SK-N-SH (cell line): ENCODE measurements at regions not wholly inside any gene's neighbourhood (a gene's known extent, or its start where the extent isn't known, plus 50 kb on each side); places are given as distances from the start of the nearest gene placed in this dataset.
"Not testable (repeated sequence)": the region's sequence is repeated elsewhere in the genome, so short reads cannot be mapped to it uniquely, and the experiment has no call there.

Source experiments
- CTCF ChIA-PET: fragments of 300-600, 350-600 bp; formaldehyde crosslinking; extraction: SDS; loops from one replicate; lab custom pipeline; 2021; lab: Yijun Ruan, JAX
- POLR2A ChIA-PET: fragments of 350-600 bp; sonication (Branson Sonifier 250); formaldehyde crosslinking; extraction: SDS; loops from one replicate; lab custom pipeline; 2020; ENCODE audit warnings: antibody characterized with exemption, inconsistent platforms; lab: Yijun Ruan, JAX
- DNase-seq: peaks from one replicate; pipeline ENCODE4 v3.0.0; 2012
- H2AFZ ChIP-seq: fragments of 200-600 bp; sonication (generic); 2 replicates; pipeline ENCODE4 v1.8.1; 2016; ENCODE audit warnings: antibody characterized with exemption, mild to moderate bottlenecking, low read depth
- H3F3A ChIP-seq: fragments of 200-600 bp; sonication (generic); replicated peaks from 2 replicates; pipeline ENCODE3; 2016; ENCODE audit warnings: antibody characterized with exemption, mild to moderate bottlenecking; ENCODE audit not compliant: insufficient read depth
- H3K27ac ChIP-seq, 2 experiments: fragments of 200-500 bp in 1 of 2; fragments of 200-600 bp in 1 of 2; sonication (Bioruptor generic) in 1 of 2; sonication (generic), shearing (Covaris generic) in 1 of 2; 2 replicates each; pipeline versions ENCODE4 v1.5.1 to v1.6.1; 2014 to 2016; ENCODE audit warnings: low read depth in 2 of 2, inconsistent platforms in 1 of 2, low read length in 1 of 2, mild to moderate bottlenecking in 1 of 2, mixed read lengths in 1 of 2
- H3K27me3 ChIP-seq: fragments of 200-600 bp; sonication (generic), shearing (Covaris generic); 2 replicates; pipeline ENCODE4 v1.6.1; 2016; ENCODE audit warnings: mixed run types; ENCODE audit not compliant: insufficient read depth
- H3K36me3 ChIP-seq, 2 experiments: fragments of 200-500 bp in 1 of 2; fragments of 200-600 bp in 1 of 2; sonication (Bioruptor generic) in 1 of 2; sonication (generic) in 1 of 2; replicated peaks in 1 of 2; 2 replicates each; pipeline versions ENCODE3 to v1.5.1; 2014 to 2016; ENCODE audit warnings: low read length in 1 of 2, mild to moderate bottlenecking in 1 of 2; ENCODE audit not compliant: insufficient read depth in 2 of 2, control insufficient read depth in 1 of 2
- H3K4me1 ChIP-seq, 2 experiments: fragments of 200-500 bp in 1 of 2; fragments of 200-600 bp in 1 of 2; sonication (Bioruptor generic) in 1 of 2; sonication (generic), shearing (Covaris generic) in 1 of 2; 2 replicates each; pipeline versions ENCODE4 v1.5.1 to v1.6.1; 2014 to 2016; ENCODE audit warnings: low read depth in 1 of 2, low read length in 1 of 2, mixed run types in 1 of 2; ENCODE audit not compliant: insufficient read depth in 2 of 2, control insufficient read depth in 1 of 2
- H3K4me2 ChIP-seq: fragments of 200-600 bp; sonication (generic), shearing (Covaris generic); 2 replicates; pipeline ENCODE4 v1.6.1; 2017; ENCODE audit warnings: mixed run types
- H3K4me3 ChIP-seq, 2 experiments: fragments of 200-500 bp in 1 of 2; fragments of 200-600 bp in 1 of 2; sonication (Bioruptor generic) in 1 of 2; sonication (generic), shearing (Covaris generic) in 1 of 2; 2 replicates each; pipeline versions ENCODE4 v1.5.1 to v1.8.1; 2014 to 2016; ENCODE audit warnings: low read depth in 2 of 2, inconsistent platforms in 1 of 2, low read length in 1 of 2, mild to moderate bottlenecking in 1 of 2, mixed read lengths in 1 of 2, moderate library complexity in 1 of 2
- H3K79me2 ChIP-seq: fragments of 200-600 bp; sonication (generic); 2 replicates; pipeline ENCODE4 v1.8.1; 2017; ENCODE audit warnings: mild to moderate bottlenecking; ENCODE audit not compliant: insufficient read depth
- H3K9ac ChIP-seq: fragments of 200-600 bp; sonication (generic); 2 replicates; pipeline ENCODE4 v1.6.1; 2017; ENCODE audit warnings: mixed run types
- H3K9me2 ChIP-seq: fragments of 200-600 bp; sonication (generic); 2 replicates; pipeline ENCODE4 v1.6.1; 2017; ENCODE audit warnings: mixed run types
- H3K9me3 ChIP-seq: fragments of 200-600 bp; sonication (generic); 2 replicates; pipeline ENCODE4 v1.6.1; 2017; ENCODE audit warnings: mixed run types, mild to moderate bottlenecking, moderate library complexity
- H4K20me1 ChIP-seq: fragments of 200-600 bp; sonication (generic); 2 replicates; pipeline ENCODE4 v1.6.1; 2017; ENCODE audit warnings: mild to moderate bottlenecking, mixed run types; ENCODE audit not compliant: insufficient read depth
- CTCF ChIP-seq: fragments of 200-600 bp; sonication (generic); IDR thresholded peaks from 2 replicates; pipeline ENCODE4 v1.6.1; 2017; ENCODE audit warnings: antibody characterized with exemption, mild to moderate bottlenecking, moderate library complexity
- FOXM1 ChIP-seq: IDR thresholded peaks from 2 replicates; pipeline ENCODE4 v1.4.0; 2012; ENCODE audit warnings: low read depth, mild to moderate bottlenecking
- GABPA ChIP-seq: IDR thresholded peaks from 2 replicates; pipeline ENCODE4 v1.4.0; 2012; ENCODE audit warnings: low read depth, mild to moderate bottlenecking
- GATA2 ChIP-seq: sonication (generic); formaldehyde crosslinking; IDR thresholded peaks from 2 replicates; pipeline ENCODE4 v1.5.0; 2020; ENCODE audit warnings: mild to moderate bottlenecking, missing genetic modification reagents
- JUND ChIP-seq: IDR thresholded peaks from 2 replicates; pipeline ENCODE4 v1.4.0; 2012
- MAX ChIP-seq: IDR thresholded peaks from 2 replicates; pipeline ENCODE4 v1.4.0; 2012; ENCODE audit warnings: low read depth
- NRF1 ChIP-seq: IDR thresholded peaks from 2 replicates; pipeline ENCODE4 v1.6.1; 2012; ENCODE audit warnings: low read depth, mild to moderate bottlenecking, low read length
- PBX3 ChIP-seq: IDR thresholded peaks from 2 replicates; pipeline ENCODE4; 2012
- RCOR1 ChIP-seq: fragments of 150-350 bp; IDR thresholded peaks from 2 replicates; pipeline ENCODE4 v1.6.1; 2017; ENCODE audit warnings: antibody characterized with exemption, low read length
- REST ChIP-seq: IDR thresholded peaks from 2 replicates; pipeline ENCODE4 v1.6.1; 2012; ENCODE audit warnings: mild to moderate bottlenecking, low read depth, low read length, moderate library complexity
- TCF12 ChIP-seq: IDR thresholded peaks from 2 replicates; pipeline ENCODE4 v1.4.0; 2012
- USF2 ChIP-seq: fragments of 150-350 bp; IDR thresholded peaks from 2 replicates; pipeline ENCODE4 v1.6.1; 2017; ENCODE audit warnings: antibody characterized with exemption, low read length, low read depth, borderline replicate concordance
- YY1 ChIP-seq: IDR thresholded peaks from 2 replicates; pipeline ENCODE4 v1.4.0; 2012; ENCODE audit warnings: low read depth, mild to moderate bottlenecking
- ZBTB33 ChIP-seq: IDR thresholded peaks from 2 replicates; pipeline ENCODE4 v1.4.0; 2012; ENCODE audit warnings: low read depth, borderline replicate concordance
- WGBS: methylation state at CpG from one replicate; pipeline ENCODE4 v1.1.6; 2017; ENCODE audit warnings: low lambda C conversion rate; 5-methylcytosine and 5-hydroxymethylcytosine counted together

GRCh38 chrX:90995191-90995590 lies 439.4 kb upstream of the PABPC5 start:
- H3K4me2 ChIP-seq, H3K4me1 ChIP-seq, H3K4me3 ChIP-seq, POLR2A ChIA-PET, H3K79me2 ChIP-seq, H3K27me3 ChIP-seq, H3K36me3 ChIP-seq, DNase-seq, H3K9me3 ChIP-seq, H4K20me1 ChIP-seq, H3K9me2 ChIP-seq, H3F3A ChIP-seq, H3K9ac ChIP-seq, H3K27ac ChIP-seq, CTCF ChIA-PET, H2AFZ ChIP-seq: not testable (repeated sequence)
- WGBS = 27% methylated on average over 9 of the region's 21 CpGs

GRCh38 chrX:91018111-91018510 lies 416.5 kb upstream of the PABPC5 start:
- H3K9me3 ChIP-seq, H3K79me2 ChIP-seq, H3K4me3 ChIP-seq, POLR2A ChIA-PET, H3K9ac ChIP-seq, H3K27ac ChIP-seq, H4K20me1 ChIP-seq, H3K9me2 ChIP-seq, H3F3A ChIP-seq, H3K36me3 ChIP-seq, H2AFZ ChIP-seq, H3K27me3 ChIP-seq, CTCF ChIA-PET, DNase-seq, H3K4me1 ChIP-seq, H3K4me2 ChIP-seq: not testable (repeated sequence)
- WGBS = 1% methylated on average over 5 of the region's 5 CpGs

- ChIA-PET POLR2A (no interaction called here), CTCF (no interaction called here)
- Histone ChIP-seq H3K27me3 (no peaks in the 10 kb centered on the region), H3K79me2 (no peaks in the 10 kb centered on the region), H3K4me3 (no peak overlapping the region), H3K9ac (no peak overlapping the region), H3K27ac (no peak overlapping the region), H3K36me3 (no peaks in the 10 kb centered on the region), H3K9me2 (no peaks in the 10 kb centered on the region), H3K9me3 (no peaks in the 10 kb centered on the region), H4K20me1 (no peaks in the 10 kb centered on the region), H3F3A (no peaks in the 10 kb centered on the region), H3K4me1 (no peaks in the 10 kb centered on the region), H3K4me2 (no peak overlapping the region), H2AFZ (no peak overlapping the region)
- DNase-seq = no peak
- 5% methylated on average over 2 of the region's 2 CpGs for WGBS
- TF ChIP-seq CTCF (no peak), MAX (no peak), FOXM1 (no peak), ZBTB33 (no peak), USF2 (no peak), JUND (no peak), NRF1 (no peak), YY1 (no peak), RCOR1 (no peak), GATA2 (no peak), TCF12 (no peak), GABPA (no peak), PBX3 (no peak), REST (no peak)
These were observed 394.9 kb upstream of the PABPC5 start for GRCh38 chrX:91039777-91040176.
